ENCODE measurements at regions not wholly inside any gene's neighbourhood (a gene's known extent, or its start where the extent isn't known, plus 50 kb on each side); places are given as distances from the start of the nearest gene placed in this dataset.

GRCh38 chr2:217181512-217181911 is 321.6 kb upstream of the TNP1 start:
- no peaks in the 10 kb centered on the region for H3K27me3 ChIP-seq
- no peak overlapping the region for H3K4me3 ChIP-seq
- no peak overlapping the region for H3K27ac ChIP-seq
- H3K4me1 ChIP-seq (ENCODE audit: low read depth), result no peaks in the 10 kb centered on the region
- TF ChIP-seq CTCF (IDR thresholded peaks at IDR 0.05; ENCODE audit: low read depth, low read length), result no peak
- H3K36me3 ChIP-seq, result no peaks in the 10 kb centered on the region
- peaks cover 3% of the 10 kb centered on the region for H3K9me3 ChIP-seq (ENCODE audit: low read depth)
- DNase-seq (ENCODE audit: low read depth in 1 of 2, low spot score in 1 of 2), result no peak

- H3K27ac ChIP-seq, result no peak overlapping the region
- H3K36me3 ChIP-seq, result no peaks in the 10 kb centered on the region
- H3K9me3 ChIP-seq (ENCODE audit: low read depth), result peaks cover 5% of the 10 kb centered on the region
- H3K27me3 ChIP-seq, result no peaks in the 10 kb centered on the region
- DNase-seq (ENCODE audit: low read depth in 1 of 2, low spot score in 1 of 2), result peak in 1 of 2 donors; percentile 23
- no peak overlapping the region for H3K4me3 ChIP-seq
- TF ChIP-seq CTCF (IDR thresholded peaks at IDR 0.05; ENCODE audit: low read depth, low read length), result no peak
- H3K4me1 ChIP-seq (ENCODE audit: low read depth), result no peaks in the 10 kb centered on the region
Observed at GRCh38 chr2:217179854-217180253, 320.0 kb upstream of the TNP1 start.

- Histone ChIP-seq H3K27me3 (peaks cover 3% of the 10 kb centered on the region), H3K27ac (no peak overlapping the region), H3K9me3 (ENCODE audit: low read depth) (peaks cover 7% of the 10 kb centered on the region), H3K4me3 (no peak overlapping the region), H3K36me3 (no peaks in the 10 kb centered on the region), H3K4me1 (ENCODE audit: low read depth) (no peaks in the 10 kb centered on the region)
- TF ChIP-seq CTCF (IDR thresholded peaks at IDR 0.05; ENCODE audit: low read depth, low read length), result no peak
- DNase-seq (ENCODE audit: low read depth in 1 of 2, low spot score in 1 of 2), result no peak
Observed at GRCh38 chr2:217178341-217178740, 318.5 kb upstream of the TNP1 start.

GRCh38 chr2:217177720-217178119 is 317.9 kb upstream of the TNP1 start:
- DNase-seq (ENCODE audit: low read depth in 1 of 2, low spot score in 1 of 2), result no peak
- TF ChIP-seq CTCF (IDR thresholded peaks at IDR 0.05; ENCODE audit: low read depth, low read length), result no peak
- H3K9me3 ChIP-seq (ENCODE audit: low read depth), result peaks cover 7% of the 10 kb centered on the region
- H3K4me1 ChIP-seq (ENCODE audit: low read depth), result no peaks in the 10 kb centered on the region
- no peak overlapping the region for H3K27ac ChIP-seq
- H3K4me3 ChIP-seq, result no peak overlapping the region
- peaks cover 7% of the 10 kb centered on the region for H3K27me3 ChIP-seq
- no peaks in the 10 kb centered on the region for H3K36me3 ChIP-seq

- DNase-seq (ENCODE audit: low read depth in 1 of 2, low spot score in 1 of 2), result no peak
- H3K27ac ChIP-seq, result no peak overlapping the region
- no peaks in the 10 kb centered on the region for H3K36me3 ChIP-seq
- no peak overlapping the region for H3K4me3 ChIP-seq
- H3K27me3 ChIP-seq, result peaks cover 7% of the 10 kb centered on the region
- TF ChIP-seq CTCF (IDR thresholded peaks at IDR 0.05; ENCODE audit: low read depth, low read length), result no peak
- H3K4me1 ChIP-seq (ENCODE audit: low read depth), result no peaks in the 10 kb centered on the region
- peaks cover 4% of the 10 kb centered on the region for H3K9me3 ChIP-seq (ENCODE audit: low read depth)
Observed at GRCh38 chr2:217171874-217172273, 312.0 kb upstream of the TNP1 start.

GRCh38 chr2:217168496-217168895 is 308.6 kb upstream of the TNP1 start:
- TF ChIP-seq CTCF (IDR thresholded peaks at IDR 0.05; ENCODE audit: low read depth, low read length), result no peak
- no peak overlapping the region for H3K27ac ChIP-seq

More at GRCh38 chr2:217168496-217168895, 308.6 kb upstream of the TNP1 start:
- Histone ChIP-seq H3K4me1 (ENCODE audit: low read depth) (no peaks in the 10 kb centered on the region), H3K36me3 (no peaks in the 10 kb centered on the region), H3K4me3 (no peak overlapping the region), H3K9me3 (ENCODE audit: low read depth) (no peaks in the 10 kb centered on the region), H3K27me3 (peaks cover 5% of the 10 kb centered on the region)
- peak in 1 of 2 donors; percentile 10 for DNase-seq (ENCODE audit: low read depth in 1 of 2, low spot score in 1 of 2)
